GM10266 (cell line): ENCODE measurements at regions not wholly inside any gene's neighbourhood (a gene's known extent, or its start where the extent isn't known, plus 50 kb on each side); places are given as distances from the start of the nearest gene placed in this dataset.

Experiments used
- DNase-seq: peaks from one replicate; pipeline ENCODE4 v3.0.0; 2012; ENCODE audit errors: extremely low spot score
- TF ChIP-seq, protein P1 (sequence below): IDR thresholded peaks from 2 replicates; pipeline ENCODE4 v1.5.1; 2012; ENCODE audit warnings: mild to moderate bottlenecking, low read depth; ENCODE audit not compliant: control insufficient read depth, insufficient read depth; ENCODE audit errors: missing control alignments

DNA sequence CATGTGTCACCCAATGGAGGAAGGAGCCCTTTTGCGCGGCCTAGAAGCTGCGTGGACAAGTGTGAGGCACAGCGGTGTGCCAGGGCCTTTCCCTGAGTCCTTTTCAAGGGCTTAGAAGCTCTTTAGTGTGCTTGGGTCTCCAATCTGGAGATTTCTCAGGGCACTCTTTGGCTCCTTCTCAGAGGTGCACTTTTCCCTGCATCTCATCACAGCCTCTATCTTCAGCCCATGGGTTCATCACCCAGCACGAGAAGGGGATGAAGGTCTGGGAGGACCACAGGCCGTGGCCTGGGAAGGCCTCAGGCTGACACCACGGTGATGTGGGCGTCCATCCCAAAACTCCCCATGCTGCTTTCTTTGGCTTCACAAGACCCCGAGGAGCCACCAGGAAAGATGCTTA is 233.4 kb downstream of the TEX36 start:
- no peak for DNase-seq
- TF ChIP-seq, protein P1, sequence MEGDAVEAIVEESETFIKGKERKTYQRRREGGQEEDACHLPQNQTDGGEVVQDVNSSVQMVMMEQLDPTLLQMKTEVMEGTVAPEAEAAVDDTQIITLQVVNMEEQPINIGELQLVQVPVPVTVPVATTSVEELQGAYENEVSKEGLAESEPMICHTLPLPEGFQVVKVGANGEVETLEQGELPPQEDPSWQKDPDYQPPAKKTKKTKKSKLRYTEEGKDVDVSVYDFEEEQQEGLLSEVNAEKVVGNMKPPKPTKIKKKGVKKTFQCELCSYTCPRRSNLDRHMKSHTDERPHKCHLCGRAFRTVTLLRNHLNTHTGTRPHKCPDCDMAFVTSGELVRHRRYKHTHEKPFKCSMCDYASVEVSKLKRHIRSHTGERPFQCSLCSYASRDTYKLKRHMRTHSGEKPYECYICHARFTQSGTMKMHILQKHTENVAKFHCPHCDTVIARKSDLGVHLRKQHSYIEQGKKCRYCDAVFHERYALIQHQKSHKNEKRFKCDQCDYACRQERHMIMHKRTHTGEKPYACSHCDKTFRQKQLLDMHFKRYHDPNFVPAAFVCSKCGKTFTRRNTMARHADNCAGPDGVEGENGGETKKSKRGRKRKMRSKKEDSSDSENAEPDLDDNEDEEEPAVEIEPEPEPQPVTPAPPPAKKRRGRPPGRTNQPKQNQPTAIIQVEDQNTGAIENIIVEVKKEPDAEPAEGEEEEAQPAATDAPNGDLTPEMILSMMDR: no peak

DNA sequence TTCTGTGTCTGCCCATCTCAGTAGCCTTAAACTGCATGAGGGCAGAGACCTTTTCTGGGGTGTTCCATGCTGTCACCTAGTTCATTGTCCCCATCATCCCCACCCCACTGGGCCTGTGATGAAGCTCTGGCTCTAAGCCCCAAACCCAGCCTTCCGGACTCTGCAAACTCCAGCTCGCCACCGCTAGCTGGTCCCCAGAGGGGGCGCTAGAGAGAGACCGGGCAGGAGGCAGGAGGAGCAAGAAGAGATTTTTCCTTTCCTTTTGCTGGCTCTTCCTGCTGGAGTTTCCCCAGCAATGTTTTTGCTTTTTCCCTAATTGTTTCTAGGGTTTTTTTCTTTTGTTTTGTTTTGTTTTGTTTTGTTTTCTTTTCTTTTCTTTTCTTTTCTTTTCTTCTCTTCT is 234.4 kb downstream of the TEX36 start:
- no peak for DNase-seq

DNA sequence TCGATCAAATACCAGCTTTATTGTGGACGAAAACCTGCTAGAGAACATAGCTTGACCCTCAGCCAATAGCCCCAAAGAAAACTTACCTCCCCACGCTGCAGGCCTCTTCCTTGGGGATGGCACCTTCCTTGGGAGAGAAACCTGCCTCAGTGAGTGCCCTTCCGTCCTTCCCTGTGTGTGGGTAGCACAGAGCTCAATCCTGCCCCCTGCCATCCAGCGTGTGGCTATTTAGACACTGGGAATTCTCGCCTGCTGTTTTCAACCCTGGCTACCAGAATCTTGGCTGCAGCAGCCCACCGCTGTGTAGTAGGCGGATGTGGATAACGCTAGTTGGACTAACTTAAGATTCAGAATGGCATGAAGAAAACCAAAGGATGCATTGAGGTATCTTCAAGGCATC is 238.2 kb downstream of the TEX36 start:
- DNase-seq: no peak
- TF ChIP-seq, protein P1: no peak

More for the DNA sequence above, 234.4 kb downstream of the TEX36 start:
- TF ChIP-seq, protein P1: peak; percentile 33

DNA sequence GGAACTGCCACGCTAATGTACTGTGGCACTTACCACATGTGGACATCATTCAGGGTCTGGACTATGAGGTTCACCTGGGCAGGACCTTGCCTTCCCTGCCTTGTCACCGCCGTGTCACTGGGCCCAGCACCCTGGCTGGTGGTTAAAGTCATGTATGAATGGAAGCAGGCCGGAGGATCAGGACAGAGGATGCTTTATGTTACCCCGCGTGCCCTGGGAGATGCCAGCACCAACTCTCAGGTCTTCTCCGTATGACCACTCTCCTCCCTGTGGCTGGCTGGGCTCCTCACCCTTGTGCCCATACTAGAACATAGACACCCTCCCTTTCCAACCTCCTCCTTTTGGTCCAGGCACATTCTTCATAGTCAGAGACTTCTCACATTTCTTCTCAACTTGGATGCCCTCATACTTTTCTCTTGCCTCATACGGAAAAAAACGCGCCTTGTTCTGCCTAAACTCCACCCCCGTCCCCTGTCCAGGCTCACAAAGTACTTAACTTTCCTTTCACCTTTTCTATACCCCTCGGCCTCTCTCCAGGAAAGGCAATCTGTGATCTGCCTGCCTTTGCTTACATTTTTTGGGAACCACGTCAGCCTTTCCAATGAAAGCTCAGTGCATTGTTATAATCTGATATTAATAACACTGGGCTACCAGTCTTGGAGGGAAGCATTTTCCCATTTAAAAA is 240.0 kb downstream of the TEX36 start:
- DNase-seq: no peak
- TF ChIP-seq, protein P1: no peak

DNA sequence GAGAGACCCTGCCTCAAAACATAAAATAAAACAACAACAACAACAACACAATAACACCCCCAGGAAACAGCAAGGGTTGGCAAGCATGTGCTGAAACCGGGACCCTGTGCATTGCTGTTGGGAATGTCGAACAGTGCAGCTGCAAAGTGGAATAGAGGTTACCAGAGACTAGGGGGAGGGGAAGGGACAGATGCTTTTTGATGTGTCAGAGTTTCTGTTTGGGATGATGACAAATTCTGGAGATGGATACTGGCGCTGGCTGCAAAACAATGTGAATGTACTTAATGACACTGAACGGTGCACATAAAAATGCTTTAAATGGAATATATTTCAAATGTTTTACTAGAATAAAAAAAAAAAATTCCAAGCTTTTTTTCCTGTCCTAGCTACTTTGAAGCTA is 241.8 kb downstream of the TEX36 start:
- TF ChIP-seq, protein P1: no peak
- DNase-seq: no peak

DNA sequence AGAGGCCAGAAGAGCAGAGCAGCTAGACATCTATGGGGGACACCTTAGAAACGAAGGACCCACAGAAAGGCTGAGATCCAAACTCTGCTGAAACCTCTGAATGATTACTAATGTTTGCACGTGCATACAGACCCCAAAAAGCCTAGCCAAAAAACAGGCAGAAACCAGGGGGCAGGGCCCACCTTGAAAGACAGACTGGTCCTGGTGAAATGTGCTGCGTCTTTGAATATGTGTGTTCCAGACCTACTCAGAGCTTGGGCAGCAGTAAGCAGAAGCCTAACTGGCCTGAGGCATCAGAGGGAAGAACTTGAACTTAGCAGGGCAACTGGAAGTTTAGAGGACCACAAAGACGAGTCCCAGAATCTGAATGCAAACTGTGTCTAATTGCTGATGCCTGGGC is 251.8 kb downstream of the TEX36 start:
- TF ChIP-seq, protein P1: no peak
- DNase-seq: no peak

DNA sequence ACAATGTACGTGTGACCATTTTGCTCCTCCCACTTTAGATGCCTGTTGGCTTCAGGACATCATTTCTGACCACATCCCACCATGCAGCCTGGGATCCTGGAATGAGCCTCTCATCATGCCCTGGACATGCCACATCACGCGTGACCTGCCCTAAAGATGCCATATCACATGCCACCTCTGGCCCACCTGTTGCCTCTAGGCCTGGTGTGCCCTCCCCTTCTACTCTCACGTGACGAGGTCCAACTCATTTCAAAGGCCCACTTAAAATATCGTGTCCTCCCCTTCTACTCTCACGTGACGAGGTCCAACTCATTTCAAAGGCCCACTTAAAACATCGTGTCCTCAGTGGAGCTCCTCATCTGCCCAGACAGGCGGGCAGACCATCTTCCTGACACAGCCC is 254.9 kb downstream of the TEX36 start:
- TF ChIP-seq, protein P1: no peak
- DNase-seq: no peak
